HG02798 (cell line): ENCODE measurements at regions not wholly inside any gene's neighbourhood (a gene's known extent, or its start where the extent isn't known, plus 50 kb on each side); places are given as distances from the start of the nearest gene placed in this dataset.

ENCODE experiments used
- ATAC-seq: cut with Tn5 transposase; IDR thresholded peaks from one replicate; pipeline ENCODE4 v1.9.1; 2021; ENCODE audit warnings: mild to moderate bottlenecking; ENCODE audit not compliant: unreplicated experiment, poor library complexity

DNA sequence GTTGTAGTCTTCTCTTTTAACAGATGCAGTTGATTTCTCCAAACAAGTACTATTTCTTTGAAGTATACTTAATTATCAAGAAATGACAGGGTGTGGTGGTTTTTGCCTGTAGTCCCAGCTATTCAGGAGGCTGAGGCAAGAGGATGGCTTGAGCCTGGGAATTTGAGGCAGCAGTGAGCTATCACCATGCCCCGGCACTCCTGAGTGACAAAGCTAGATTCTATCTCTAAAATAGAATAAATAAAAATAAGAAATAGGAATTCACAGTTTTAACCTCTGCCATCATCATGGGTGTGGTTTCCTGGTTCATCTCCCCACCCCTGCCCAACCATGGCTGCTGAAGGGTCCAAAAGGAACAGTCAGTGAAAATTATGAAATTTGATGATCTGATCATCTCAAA is 290.2 kb upstream of the FLRT2 start:
- no peak for ATAC-seq

DNA sequence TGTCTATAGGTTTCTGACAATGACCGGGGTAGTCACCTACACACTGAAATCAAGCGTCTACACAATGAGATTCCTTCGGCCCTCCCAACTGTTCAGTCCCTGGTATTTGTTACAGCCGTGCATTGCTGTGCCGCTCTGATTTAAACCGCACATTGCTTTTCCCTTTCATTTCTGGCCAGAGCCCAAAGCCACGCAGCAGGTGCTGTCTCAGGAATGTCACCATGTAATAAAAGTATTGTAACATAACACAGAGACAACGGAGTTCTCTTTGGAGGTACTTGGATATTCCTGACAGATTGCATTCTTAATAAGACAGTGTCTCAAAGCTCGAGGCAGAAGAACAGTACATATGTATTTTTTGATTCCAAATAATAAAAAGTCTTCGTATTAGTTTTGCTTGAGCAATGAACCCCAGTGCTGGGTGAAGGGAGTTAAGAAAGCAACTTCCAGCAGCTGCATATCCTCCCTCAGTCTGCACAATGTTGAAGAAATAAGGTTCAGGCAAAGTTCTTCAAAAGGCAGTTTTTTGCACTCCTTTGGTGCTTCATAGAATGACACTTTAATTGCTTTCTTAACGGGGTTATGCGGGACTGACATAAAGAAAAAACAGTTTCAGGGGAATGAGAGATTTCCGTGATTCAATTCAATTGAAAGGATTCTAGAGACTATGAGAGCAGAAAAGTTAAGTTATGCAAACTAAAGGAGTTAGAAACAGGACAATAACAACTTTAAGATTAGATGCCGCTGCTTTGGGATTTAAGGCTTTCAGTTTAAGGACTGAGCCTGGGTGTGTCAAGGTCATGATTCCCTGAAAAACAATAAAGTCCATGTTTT is 288.7 kb upstream of the FLRT2 start:
- ATAC-seq = no peak

- no peak for ATAC-seq
Observed at GRCh38 chr14:85242666-85243065, 287.3 kb upstream of the FLRT2 start.

GRCh38 chr14:85243321-85243720 is 286.6 kb upstream of the FLRT2 start:
- ATAC-seq = no peak

DNA sequence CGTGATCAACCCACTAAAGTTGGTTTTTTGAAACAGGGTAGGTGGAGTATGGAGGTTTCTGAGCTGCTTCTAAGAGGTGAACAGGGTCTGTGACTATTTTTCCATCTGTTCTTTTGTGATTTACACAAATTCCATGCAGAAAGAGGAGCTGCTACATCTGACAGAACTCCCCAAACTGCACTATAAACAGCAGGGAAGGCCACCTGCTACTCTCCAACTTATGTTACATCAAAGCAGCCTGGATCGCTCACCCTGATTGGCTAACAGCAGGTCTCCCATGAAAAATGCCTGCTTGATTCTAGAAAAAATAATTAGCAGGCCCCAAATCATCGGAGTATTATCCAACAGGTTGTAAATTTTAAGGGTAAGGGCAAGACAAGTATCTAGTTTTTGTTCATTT is 282.9 kb upstream of the FLRT2 start:
- no peak for ATAC-seq

DNA sequence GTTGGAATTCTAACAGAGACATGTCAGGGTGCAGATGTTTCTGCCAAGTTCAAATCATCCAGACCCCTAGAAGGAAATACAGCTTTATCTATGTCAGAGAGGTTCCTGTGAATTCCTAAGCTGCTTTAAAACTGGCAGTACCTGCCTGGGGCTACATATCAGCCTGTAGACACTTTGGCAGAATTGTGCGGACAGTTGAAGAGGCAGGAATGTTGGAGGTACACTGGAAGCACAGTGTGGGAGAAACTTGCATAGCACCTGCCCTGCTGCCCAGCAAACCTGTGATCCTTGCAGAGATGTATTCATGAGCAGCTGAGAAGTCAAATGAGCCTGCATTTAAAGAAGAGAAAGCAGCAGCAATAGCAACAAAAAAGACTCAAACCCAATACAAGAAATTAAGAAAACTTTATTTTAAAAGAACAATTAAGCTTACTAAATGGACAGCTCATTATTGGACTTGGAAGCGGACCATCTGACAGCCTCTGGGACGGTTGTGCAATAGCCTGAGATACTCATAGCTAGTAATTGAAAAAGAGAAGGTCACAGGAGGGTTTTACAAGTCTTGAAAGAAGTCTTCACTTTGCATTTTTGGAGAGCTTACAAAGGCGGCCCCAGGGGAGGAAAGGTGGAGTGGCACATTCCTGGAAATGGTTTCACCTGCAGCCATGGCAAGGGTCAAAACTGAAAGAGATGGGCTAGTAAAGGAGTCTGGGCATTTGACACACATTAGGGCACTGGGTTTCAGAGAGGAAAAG is 280.9 kb upstream of the FLRT2 start:
- ATAC-seq = no peak

DNA sequence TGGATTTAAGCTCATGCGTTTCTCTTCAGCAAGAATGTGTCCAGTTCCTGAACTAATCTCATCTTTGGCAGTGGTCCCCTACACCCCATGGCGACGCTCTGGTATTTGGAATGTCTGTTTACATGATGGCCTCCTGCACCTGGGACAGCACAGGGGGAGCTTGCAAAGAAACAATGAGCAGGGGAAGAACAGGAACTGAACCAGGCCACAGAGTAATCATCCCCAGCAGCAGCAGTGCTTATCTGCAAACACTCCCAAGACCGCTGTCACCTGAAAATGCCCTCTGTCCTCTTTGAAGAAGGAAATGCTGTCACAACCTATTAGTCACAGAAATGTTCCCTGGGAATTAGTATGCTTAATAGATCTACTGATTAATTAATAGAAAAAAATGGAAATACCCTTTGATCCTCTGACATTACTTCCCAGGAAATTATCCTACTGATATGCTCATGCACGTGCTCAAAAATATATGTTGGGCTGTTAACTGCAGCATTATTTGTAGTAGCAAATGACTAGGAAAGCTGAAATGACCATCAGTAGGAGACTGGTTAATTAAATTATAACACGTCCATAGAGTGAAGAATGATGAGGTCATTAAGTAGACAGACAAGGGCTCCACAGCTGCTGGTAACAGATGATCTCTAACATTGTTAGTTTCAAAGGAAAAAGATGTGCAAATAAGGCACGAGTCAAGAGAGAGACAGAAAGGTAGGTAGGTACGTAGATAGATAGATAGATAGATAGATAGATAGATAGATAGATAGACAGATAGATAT is 279.3 kb upstream of the FLRT2 start:
- no peak for ATAC-seq

DNA sequence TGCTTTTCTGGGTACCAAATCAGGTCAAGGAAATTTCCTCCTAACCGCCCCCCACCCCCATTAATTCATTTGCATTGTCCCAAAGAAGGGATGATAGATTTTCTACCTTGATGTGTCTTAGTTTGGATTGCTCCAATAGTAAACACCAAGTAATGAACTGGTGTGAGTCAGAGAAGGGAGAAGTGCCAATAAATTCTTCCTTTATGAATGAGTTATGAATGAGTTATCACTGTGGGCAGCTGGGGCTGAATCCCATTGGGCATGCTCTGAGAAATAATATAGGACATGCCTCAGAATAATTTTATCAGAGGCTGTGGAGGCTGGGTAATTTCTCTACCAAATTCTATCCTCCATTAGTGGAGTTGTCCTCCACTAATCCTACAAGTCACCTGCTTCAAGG is 277.9 kb upstream of the FLRT2 start:
- ATAC-seq = no peak

GRCh38 chr14:85254711-85255110 is 275.2 kb upstream of the FLRT2 start:
- ATAC-seq = no peak

- no peak for ATAC-seq
Observed at GRCh38 chr14:85257287-85257686, 272.7 kb upstream of the FLRT2 start.

GRCh38 chr14:85263916-85264675 is 265.8 kb upstream of the FLRT2 start:
- no peak for ATAC-seq

- ATAC-seq = no peak
Observed at GRCh38 chr14:85273099-85273677, 256.8 kb upstream of the FLRT2 start.

GRCh38 chr14:85273952-85274351 is 256.0 kb upstream of the FLRT2 start:
- no peak for ATAC-seq

GRCh38 chr14:85276161-85276978 is 253.6 kb upstream of the FLRT2 start:
- no peak for ATAC-seq

- no peak for ATAC-seq
Observed at GRCh38 chr14:85276979-85277228, 253.0 kb upstream of the FLRT2 start.

DNA sequence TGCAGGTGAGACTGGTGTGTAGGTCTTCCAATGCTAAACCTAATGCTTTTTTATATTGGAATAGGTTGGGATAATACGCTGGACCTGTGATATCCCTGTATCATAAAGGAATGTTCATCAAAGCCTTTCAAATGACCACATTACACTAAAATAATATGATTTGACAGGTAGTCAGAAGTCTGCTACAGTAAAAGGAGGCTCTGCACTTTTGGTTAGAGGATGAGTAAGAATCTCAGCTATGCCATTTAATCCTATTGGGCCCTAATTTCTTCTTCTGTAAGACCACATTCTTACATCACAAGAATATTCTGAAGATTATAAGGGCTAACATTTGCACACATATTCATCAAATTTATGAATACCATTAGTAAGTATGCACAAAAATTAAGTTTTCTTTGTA is 250.5 kb upstream of the FLRT2 start:
- ATAC-seq = no peak

- no peak for ATAC-seq
Observed at GRCh38 chr14:85280074-85280473, 249.9 kb upstream of the FLRT2 start.

DNA sequence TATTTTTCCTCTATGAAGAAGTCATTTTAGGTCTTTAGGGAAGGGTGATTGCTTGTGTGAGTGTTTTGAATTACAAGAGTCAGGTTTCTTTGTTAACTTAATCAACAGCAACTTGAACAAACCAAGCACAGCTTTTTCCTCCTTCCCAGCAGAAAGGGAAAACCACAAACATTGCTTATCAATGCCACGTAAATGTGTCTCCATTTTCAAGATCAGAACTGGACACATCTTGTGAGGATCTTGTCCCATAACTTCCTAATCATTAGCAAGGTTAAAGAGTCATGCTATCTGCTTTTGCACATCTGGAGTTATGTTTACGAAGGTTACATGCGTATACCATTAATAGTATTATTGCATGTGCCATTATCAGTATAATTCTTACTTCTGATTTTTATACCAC is 248.0 kb upstream of the FLRT2 start:
- no peak for ATAC-seq

DNA sequence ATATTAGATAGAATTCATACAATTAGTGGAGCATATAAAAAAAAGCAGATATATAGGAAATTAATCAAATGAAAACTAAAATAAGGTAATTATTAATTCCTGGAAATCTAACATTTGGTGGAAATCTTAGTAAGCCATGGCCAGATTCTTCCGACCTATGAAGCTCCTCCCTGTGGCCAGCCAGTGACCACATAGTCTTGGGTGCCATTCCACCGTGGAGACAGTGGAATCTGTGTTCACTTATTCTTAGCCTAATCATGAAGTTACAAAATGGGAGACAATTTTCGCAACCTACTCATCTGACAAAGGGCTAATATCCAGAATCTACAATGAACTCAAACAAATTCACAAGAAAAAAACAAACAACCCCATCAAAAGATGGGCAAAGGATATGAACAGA is 241.9 kb upstream of the FLRT2 start:
- ATAC-seq = no peak
